ENCODE measurements at regions not wholly inside any gene's neighbourhood (a gene's known extent, or its start where the extent isn't known, plus 50 kb on each side); places are given as distances from the start of the nearest gene placed in this dataset.

- DNase-seq (ENCODE audit: low read depth in 2 of 2), result no peak
Observed at GRCh38 chr2:83565181-83565580, 893.9 kb downstream of the SUCLG1 start.

DNA sequence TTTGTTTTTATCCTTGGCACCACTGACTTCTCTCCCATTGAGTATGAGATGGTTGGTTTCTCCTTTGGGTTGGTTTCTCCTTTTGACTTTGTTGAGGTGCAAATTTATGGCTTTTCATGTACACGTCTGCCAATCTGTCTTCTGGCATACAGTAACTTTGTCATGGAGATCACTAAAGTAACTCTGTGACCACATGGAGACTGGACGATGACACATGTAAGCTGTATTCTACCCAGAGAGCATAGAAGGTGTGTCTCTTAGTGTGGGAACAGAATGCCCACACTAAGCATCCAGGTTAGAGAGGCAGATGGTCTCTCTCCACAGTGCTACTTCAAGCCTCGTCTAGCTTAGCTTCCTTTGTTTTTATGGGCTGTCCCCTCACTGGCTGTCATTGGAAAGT, 897.5 kb downstream of the SUCLG1 start:
- DNase-seq (ENCODE audit: low read depth in 2 of 2), result no peak

DNA sequence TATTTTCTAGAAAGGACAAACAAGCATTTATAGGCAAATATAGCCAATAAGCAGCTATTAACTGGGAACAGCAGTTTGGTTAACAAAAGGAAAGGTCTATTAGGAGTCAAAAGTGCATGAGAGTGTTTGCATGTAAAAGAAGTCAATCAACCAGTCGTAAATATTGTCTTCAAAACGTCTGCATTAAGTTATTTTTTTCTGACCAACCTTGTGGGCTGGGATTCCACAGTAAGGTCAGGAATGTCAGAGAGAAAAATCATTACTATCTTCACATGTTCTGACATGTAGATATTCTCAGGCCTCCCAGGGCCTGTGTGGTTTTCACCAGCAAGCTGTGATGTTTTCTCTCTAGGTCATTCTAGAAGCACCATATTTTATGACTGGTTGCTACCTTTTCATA, 922.5 kb downstream of the SUCLG1 start:
- DNase-seq (ENCODE audit: low read depth in 2 of 2), result no peak

- no peak for DNase-seq (ENCODE audit: low read depth in 2 of 2)
Observed at GRCh38 chr2:83534416-83534815, 924.7 kb downstream of the SUCLG1 start.

DNA sequence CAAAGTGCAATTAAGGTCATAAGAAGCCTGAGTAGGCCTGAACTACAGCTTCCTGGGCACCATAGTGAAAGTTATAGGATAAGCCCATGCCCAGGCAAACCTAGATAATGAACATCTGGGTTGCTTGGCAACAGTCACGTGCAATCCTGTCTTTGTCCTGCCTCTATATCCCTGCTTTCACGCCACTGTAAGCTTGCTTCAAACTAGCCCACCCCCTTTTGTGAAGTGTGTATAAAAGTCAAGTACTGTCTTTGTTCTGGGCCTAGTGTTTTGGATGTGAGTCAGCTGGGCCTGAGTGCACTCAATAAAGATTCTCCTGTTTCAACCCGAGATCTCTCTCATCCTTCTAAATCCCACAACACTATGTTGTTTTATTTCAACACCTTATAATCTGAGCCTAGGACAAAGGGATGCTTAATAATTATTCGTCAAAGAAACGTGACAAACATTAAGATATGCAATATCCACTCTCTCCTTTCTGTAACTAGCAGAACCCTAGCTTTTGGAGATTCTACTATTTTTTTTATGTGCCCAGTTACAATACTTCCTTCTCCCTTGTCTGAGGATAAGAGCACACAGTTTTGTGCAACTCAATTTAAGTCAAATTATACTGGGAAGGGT, 927.8 kb downstream of the SUCLG1 start:
- DNase-seq (ENCODE audit: low read depth in 2 of 2), result no peak

DNA sequence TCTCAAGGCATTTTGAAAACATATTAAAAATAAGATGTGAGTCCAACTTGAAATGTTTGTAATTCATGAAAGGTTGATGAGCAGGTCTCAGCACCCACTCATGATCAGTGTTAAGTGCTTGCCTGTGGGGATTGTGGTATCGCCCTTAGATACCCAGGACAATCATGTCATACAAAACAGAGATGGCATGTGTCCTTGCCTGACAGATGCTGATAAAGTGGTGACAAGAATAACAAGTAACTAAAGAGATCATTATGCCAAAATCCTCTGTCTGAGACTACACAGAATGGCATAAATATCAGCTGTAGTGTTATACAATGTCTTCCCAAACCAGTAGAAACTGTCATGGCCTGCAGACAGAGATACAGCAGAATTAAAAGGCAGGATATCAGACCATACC, 930.3 kb downstream of the SUCLG1 start:
- DNase-seq (ENCODE audit: low read depth in 2 of 2), result no peak

DNA sequence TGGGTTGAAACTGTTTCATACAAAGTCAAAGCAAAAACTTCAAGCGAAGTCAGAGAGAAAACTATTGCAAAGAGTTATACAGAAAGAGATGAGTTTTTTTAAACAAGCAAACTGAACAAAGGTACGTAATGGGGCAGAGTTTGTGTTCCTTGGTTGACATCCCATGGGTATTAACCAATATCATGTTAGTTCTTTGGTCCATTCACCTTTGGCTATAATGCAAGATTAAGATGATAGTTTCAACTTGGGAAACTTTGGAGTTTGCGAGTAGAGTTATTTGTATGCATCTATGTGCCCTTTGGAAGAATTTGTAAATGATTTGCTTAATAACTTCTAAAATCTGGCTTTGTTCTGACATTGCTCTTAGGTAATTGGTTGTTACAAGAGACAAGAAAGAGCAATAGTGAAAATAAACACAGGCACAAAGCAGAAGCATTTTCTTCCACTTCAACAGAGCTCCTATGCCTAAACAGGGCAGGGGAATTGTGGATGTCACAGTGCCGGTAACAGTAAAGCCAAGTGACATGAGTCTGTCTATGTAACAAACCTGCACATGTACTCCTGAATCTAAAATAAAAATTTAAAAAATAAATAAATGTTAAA, 936.1 kb downstream of the SUCLG1 start:
- DNase-seq (ENCODE audit: low read depth in 2 of 2), result no peak

GRCh38 chr2:83517727-83518368, 941.2 kb downstream of the SUCLG1 start:
- DNase-seq (ENCODE audit: low read depth in 2 of 2), result no peak

DNA sequence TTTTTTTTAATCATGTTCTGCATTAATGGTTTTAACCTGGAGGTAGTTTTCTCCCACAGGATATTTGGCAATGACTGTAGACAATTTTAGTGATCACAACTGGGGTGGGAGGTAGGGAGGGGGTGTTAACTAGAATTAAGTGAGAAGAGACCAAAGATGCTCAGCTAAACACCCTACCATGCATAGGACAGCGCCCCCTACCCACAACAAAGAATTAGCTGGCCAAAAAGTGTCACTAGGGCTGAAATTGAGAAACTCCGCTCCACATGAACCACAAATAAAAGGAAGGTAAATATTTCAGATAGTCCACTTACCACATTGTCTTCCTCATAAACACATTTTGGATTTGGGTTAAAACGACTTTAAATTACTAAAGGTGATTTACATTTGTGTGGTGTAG, 942.6 kb downstream of the SUCLG1 start:
- no peak for DNase-seq (ENCODE audit: low read depth in 2 of 2)

DNA sequence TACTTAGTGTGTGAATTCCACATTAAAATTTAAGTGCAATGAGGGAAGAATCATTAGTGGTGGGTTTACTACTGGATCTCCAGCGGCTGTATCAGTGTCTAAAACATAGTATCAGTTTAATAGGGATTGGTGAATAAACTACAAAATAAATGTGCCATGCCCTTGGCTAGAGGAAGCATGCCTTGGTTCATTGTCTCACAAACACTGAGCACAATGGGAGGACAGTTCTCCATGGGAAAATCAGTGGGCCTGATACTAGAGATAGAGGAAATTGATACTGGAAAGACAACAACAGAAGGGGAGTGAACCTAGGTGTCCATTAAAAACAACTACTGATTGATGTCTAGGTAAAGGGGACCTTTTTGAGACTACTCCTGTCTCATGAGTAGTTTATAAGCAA, 971.6 kb downstream of the SUCLG1 start:
- no peak for DNase-seq (ENCODE audit: low read depth in 2 of 2)

DNA sequence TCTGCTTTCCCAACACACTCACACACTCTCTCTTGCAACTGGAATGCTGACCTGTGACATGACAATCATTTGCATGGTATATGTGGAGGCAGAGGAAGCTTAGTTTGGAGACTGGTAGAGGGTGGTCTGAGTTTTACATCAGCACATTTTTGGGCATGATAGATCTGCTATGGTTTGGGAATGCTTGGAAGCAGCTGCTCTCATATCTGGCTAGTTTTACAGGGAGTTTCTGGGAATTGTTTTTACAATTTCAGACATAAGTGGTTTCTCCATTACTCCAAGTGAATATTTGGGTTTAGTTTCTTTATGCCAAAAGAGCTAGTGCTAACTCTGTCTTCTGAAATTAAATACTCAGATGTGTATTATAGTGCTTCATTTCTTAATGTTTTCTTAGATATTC, 977.6 kb downstream of the SUCLG1 start:
- no peak for DNase-seq (ENCODE audit: low read depth in 2 of 2)

DNA sequence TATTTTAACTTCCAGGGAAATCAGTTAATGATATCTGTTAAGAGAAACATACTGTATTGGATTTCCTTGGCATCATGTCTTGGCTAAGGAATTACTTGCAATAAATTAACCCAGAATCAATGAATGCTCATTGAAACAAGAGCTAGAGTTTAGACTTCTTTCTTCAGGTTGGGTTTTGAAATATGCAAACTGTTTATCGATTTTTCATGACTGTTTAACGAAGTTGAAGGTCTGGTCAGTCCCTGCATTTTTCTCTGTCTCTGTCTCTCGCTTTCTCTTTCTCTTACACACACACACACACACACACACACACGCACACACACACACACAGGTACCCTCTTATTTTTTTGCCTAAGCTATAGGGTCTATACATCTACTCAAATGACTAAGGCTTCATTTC, 981.0 kb downstream of the SUCLG1 start:
- DNase-seq (ENCODE audit: low read depth in 2 of 2), result no peak

GRCh38 chr2:83475371-83475770, 983.7 kb downstream of the SUCLG1 start:
- no peak for DNase-seq (ENCODE audit: low read depth in 2 of 2)

DNA sequence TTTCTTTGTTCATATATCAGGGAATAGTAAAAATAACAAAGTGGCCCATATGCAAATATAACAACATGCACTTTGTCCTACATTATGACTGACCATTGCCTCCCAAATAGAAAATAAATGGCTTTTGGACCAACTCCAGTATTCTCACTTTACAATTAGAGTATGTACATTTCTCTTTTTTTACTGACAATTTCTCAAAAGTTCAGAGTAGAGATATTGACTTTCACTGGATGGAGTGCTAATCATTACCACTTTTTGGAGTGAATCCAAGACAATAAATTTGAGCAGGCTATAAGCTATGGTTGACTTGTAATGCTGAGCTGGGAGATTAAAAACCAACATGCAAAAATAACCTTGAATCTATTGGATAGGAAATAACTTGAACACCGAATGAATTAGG, 987.4 kb downstream of the SUCLG1 start:
- no peak for DNase-seq (ENCODE audit: low read depth in 2 of 2)

- no peak for DNase-seq (ENCODE audit: low read depth in 2 of 2)
Observed at GRCh38 chr2:83470928-83471327, 988.2 kb downstream of the SUCLG1 start.

DNA sequence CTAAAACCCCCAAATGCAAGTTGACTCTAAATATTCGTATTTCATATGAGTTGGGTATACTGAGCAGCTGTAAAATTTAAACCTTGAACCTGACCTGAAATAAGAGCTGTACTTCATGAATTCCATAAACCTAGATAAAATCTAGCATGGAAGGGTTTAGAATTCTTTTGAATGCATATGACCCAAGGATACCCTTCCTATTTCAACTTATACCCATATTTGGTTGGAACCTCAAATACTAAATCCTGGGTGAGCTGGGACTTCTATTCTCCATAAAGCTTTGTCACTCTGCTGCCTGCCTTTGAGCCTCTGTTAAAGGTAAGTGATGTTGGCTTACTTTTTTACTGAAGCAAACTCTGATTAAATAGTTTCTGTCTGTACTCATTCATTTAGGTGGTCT, 994.6 kb downstream of the SUCLG1 start:
- no peak for DNase-seq (ENCODE audit: low read depth in 2 of 2)

DNA sequence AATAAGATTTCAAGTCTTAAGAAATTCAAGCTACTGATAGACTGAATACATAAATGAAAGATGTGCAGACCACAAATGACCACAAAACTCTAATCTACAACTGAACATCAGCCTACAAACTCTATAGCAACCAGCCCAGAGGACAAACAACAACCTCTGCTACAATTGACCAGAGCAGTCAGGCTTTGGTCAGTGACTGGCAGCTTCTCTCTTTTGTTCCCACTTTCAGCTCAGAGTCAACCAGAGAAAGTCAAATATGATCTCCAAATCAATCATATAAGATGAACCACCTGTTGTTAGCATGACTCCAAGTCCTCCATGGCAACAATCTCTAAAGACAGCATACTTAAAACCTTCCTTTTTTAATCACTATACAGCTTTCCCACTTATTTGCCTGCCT, 996.2 kb downstream of the SUCLG1 start:
- DNase-seq (ENCODE audit: low read depth in 2 of 2), result no peak

DNA sequence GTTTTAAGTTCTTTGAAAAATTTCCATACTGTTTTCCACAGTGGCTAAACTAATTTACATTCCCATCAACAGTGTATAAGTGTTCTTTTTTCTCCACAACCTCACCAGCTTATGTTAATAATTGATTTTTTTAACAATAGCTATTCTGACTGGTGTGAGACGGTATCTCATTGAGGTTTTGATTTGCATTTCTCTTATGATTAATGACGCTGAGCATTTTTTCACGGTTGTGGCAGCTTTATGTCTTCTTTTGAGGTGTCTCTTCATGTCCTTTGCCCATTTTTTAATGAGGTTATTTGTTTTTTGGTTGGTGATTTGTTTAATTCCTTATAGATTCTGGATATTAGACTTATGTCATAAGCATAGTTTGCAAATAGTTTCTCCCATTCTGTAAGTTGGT, 997.9 kb downstream of the SUCLG1 start:
- no peak for DNase-seq (ENCODE audit: low read depth in 2 of 2)

DNA sequence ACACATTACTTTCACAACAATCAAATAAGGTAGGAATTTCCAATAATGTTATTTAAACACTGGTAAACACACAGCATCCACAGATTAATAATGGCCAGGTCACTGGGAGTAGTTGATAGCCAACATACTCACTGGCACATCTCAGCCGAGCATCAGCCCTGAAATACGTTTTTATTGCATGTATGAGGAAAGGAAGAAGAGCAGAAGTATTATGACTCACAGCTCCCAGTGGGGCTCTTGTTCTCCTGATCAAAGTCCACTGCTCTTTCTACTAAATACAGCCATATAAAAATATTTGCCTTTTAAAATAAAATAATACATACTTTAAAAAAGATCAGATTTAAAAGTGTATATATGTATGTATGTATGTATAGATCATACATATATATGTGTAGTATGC, 999.6 kb downstream of the SUCLG1 start:
- DNase-seq (ENCODE audit: low read depth in 2 of 2), result no peak

GRCh38 chr2:83435989-83436388, 1023.1 kb downstream of the SUCLG1 start:
- DNase-seq (ENCODE audit: low read depth in 2 of 2), result no peak

- no peak for DNase-seq (ENCODE audit: low read depth in 2 of 2)
Observed at GRCh38 chr2:83420993-83421392, 1038.1 kb downstream of the SUCLG1 start.

DNA sequence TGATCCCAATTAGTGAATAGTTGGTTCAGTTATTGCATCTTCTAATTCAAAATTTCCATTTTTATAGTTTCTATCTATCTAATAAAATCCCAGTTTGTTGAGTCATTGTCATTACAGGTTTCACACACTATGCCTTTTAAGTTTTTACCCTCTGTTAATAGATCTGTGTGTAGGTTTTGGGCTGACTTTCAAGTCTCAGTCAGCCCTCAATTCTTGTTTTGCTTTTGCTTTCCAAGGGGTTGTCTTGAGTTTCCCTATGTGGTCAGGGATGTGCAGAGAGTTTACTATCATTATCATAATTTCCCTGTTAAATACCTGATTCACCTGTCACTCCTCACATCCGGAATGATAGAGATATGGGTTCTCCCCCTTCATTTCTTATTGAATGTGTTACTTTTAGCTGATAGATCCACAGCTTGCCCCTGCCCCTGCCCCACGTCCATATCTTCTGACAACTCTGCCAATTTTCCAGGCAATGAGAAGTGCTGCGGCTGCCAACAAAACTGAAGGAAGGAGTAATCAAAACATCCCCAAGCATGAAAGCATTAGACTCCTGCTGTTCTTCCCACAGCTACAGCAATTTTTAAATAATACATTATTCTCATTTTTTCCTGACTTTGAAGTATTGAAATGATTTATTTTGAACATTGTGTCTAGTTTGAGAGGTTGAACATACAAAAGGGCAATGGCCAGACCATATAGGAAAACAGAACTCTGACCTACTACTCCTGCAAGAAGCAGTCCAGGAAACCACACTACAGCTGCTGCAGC, 1064.8 kb downstream of the SUCLG1 start:
- no peak for DNase-seq (ENCODE audit: low read depth in 2 of 2)

DNA sequence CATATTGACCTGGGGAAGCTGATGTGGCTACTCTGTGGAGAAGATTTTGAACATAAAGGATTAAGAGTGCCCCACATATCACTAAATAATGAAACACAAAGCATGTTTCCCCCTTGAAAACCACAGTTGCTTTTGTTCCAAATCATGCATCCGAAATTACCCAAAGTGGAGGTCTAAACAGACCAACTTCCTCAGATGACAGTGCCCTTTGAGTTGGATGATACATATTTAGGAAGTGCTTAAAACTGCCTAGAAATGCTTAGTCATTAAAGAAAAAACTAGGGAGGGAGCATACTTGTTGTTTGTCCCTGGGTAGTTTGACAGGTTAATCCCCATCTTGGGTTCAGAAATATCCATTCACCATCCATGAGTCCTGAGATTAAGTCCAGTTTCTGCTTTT, 1070.3 kb downstream of the SUCLG1 start:
- no peak for DNase-seq (ENCODE audit: low read depth in 2 of 2)
